GM13976 (cell line): ENCODE measurements at regions not wholly inside any gene's neighbourhood (a gene's known extent, or its start where the extent isn't known, plus 50 kb on each side); places are given as distances from the start of the nearest gene placed in this dataset.
"Not testable (repeated sequence)": the region's sequence is repeated elsewhere in the genome, so short reads cannot be mapped to it uniquely, and the experiment has no call there.

Experiments used
- DNase-seq: peaks from one replicate; pipeline ENCODE4 v3.0.0; 2012; ENCODE audit warnings: low spot score
- in situ Hi-C: fragments of 300-500 bp; cut with MboI; formaldehyde crosslinking; loops from one replicate; pipeline ENCODE4 v1.12.0; 2022; ENCODE audit warnings: low sequenced_read_pairs, mixed read lengths, inconsistent platforms; ENCODE audit not compliant: unreplicated experiment
- TF ChIP-seq, protein P1 (sequence below): IDR thresholded peaks from 2 replicates; pipeline ENCODE4 v1.5.1; 2012; ENCODE audit warnings: borderline replicate concordance, mild to moderate bottlenecking; ENCODE audit not compliant: insufficient read depth; ENCODE audit errors: extremely low read depth, missing control alignments, control extremely low read depth

- DNase-seq, result no peak
- TF ChIP-seq, protein P1, sequence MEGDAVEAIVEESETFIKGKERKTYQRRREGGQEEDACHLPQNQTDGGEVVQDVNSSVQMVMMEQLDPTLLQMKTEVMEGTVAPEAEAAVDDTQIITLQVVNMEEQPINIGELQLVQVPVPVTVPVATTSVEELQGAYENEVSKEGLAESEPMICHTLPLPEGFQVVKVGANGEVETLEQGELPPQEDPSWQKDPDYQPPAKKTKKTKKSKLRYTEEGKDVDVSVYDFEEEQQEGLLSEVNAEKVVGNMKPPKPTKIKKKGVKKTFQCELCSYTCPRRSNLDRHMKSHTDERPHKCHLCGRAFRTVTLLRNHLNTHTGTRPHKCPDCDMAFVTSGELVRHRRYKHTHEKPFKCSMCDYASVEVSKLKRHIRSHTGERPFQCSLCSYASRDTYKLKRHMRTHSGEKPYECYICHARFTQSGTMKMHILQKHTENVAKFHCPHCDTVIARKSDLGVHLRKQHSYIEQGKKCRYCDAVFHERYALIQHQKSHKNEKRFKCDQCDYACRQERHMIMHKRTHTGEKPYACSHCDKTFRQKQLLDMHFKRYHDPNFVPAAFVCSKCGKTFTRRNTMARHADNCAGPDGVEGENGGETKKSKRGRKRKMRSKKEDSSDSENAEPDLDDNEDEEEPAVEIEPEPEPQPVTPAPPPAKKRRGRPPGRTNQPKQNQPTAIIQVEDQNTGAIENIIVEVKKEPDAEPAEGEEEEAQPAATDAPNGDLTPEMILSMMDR, result no peak
- in situ Hi-C loops, result no loop called here
Observed at GRCh38 chr5:91486638-91487037, 103.5 kb upstream of the ARRDC3 start.

DNA sequence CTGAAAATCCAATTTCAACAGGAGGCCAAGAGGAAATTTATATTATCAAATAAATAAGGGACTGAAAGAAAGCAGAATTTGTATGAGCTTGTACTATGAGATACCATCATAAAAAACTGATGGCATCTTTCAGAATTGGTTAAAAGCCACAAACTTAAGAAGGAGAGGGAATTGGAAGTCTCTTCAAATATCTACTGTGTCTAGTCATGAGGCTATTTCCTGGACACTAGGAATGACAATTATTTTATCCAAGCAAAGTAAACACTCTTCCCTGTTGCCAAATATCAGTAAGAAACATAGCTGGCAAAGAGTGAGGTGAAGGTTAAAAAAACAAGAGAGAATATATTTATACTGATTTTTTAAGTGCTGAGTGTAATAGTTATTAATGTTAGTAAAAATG lies 101.5 kb upstream of the ARRDC3 start:
- DNase-seq, result no peak
- TF ChIP-seq, protein P1, result no peak
- in situ Hi-C loops, result no loop called here

GRCh38 chr5:91479376-91479775 lies 96.3 kb upstream of the ARRDC3 start:
- DNase-seq, in situ Hi-C loops: not testable (repeated sequence)

GRCh38 chr5:91478096-91478495 lies 95.0 kb upstream of the ARRDC3 start:
- in situ Hi-C loops, result no loop called here
- no peak for DNase-seq
- TF ChIP-seq, protein P1, result no peak

GRCh38 chr5:91477408-91477807 lies 94.3 kb upstream of the ARRDC3 start:
- TF ChIP-seq, protein P1, result no peak
- in situ Hi-C loops, result no loop called here
- no peak for DNase-seq

- in situ Hi-C loops, result no loop called here
- TF ChIP-seq, protein P1, result no peak
- no peak for DNase-seq
Observed at GRCh38 chr5:91474201-91474600, 91.1 kb upstream of the ARRDC3 start.

GRCh38 chr5:91472631-91473030 lies 89.5 kb upstream of the ARRDC3 start:
- DNase-seq, result no peak
- in situ Hi-C loops, result no loop called here
- TF ChIP-seq, protein P1, result no peak
